ENCODE measurements at regions not wholly inside any gene's neighbourhood (a gene's known extent, or its start where the extent isn't known, plus 50 kb on each side); places are given as distances from the start of the nearest gene placed in this dataset.

- Histone ChIP-seq H2BK15ac (ENCODE audit: low read length) (no peak overlapping the region), H2BK12ac (ENCODE audit: low read depth, low read length) (0 out of 2 replicates have a peak overlapping the region, but pooled peaks have one; percentile 9), H3K23ac (ENCODE audit: insufficient read length) (no peak overlapping the region), H3K9ac (replicated peaks in 1 of 4; ENCODE audit: extremely low read depth in 1 of 4, low read depth in 3 of 4, low read length in 3 of 4) (no peak overlapping the region), H2AFZ (ENCODE audit: low read length) (no peak overlapping the region), H3K79me2 (ENCODE audit: control insufficient read depth in 1 of 2, insufficient read depth in 2 of 2, low read length in 2 of 2) (no peaks in the 10 kb centered on the region), H3K4me3 (ENCODE audit: extremely low read depth in 1 of 4, insufficient read depth in 2 of 4, low read depth in 3 of 4, low read length in 4 of 4) (no peak overlapping the region), H3K9me3 (ENCODE audit: insufficient read depth in 2 of 2, low read depth in 1 of 2, low read length in 1 of 2) (no peaks in the 10 kb centered on the region), H4K20me1 (replicated peaks in 1 of 2; ENCODE audit: control insufficient read depth in 1 of 2, insufficient read depth in 2 of 2, low read length in 2 of 2) (peaks cover 0 to 3% of the 10 kb centered on the region in 2 experiments), H3K27me3 (replicated peaks in 1 of 4; ENCODE audit: control insufficient read depth in 3 of 4, extremely low read depth in 1 of 4, insufficient read depth in 3 of 4, low read length in 3 of 4) (no peaks in the 10 kb centered on the region), H3K4ac (replicated peaks; ENCODE audit: insufficient read length, low read depth, low read length) (no peak overlapping the region), H3K27ac (ENCODE audit: low read depth, low read length) (no peak overlapping the region), H3K18ac (ENCODE audit: extremely low read depth, low read length) (no peak overlapping the region), H4K8ac (ENCODE audit: extremely low read depth, insufficient read depth, low read length) (no peak overlapping the region), H2BK20ac (ENCODE audit: low read length) (no peak overlapping the region), H3K4me2 (ENCODE audit: insufficient read depth in 1 of 2, low read depth in 2 of 2, low read length in 2 of 2) (no peak overlapping the region), H2AK5ac (ENCODE audit: low read depth, low read length) (no peak overlapping the region), H3K14ac (ENCODE audit: insufficient read length) (no peak overlapping the region), H3K4me1 (replicated peaks in 1 of 4; ENCODE audit: control insufficient read depth in 3 of 4, insufficient read depth in 4 of 4, low read length in 3 of 4) (peaks cover 0 to 3% (median 0%) of the 10 kb centered on the region in 4 experiments; a peak in 1 of 7 replicates), H2BK120ac (replicated peaks; ENCODE audit: low read depth, low read length) (no peak overlapping the region), H3K36me3 (ENCODE audit: control insufficient read depth in 2 of 4, insufficient read depth in 4 of 4, low read length in 3 of 4) (no peaks in the 10 kb centered on the region), H3K23me2 (ENCODE audit: low read depth, low read length) (no peaks in the 10 kb centered on the region), H4K91ac (replicated peaks; ENCODE audit: insufficient read length, low read length) (no peak overlapping the region), H3K56ac (replicated peaks; ENCODE audit: insufficient read length, low read depth, low read length) (no peak overlapping the region), H4K5ac (ENCODE audit: insufficient read length, low read depth, low read length) (no peak overlapping the region), H2BK5ac (ENCODE audit: low read depth, low read length) (no peak overlapping the region), H3K79me1 (ENCODE audit: low read depth, low read length) (no peaks in the 10 kb centered on the region)
- ChIA-PET CTCF (ENCODE audit: partially characterized antibody) (interaction anchor here (3.3 kb wide), 1 partner anchor 9 kb away, joined by 12 read pairs; no protein-coding TSS in a partner anchor), POLR2A (ENCODE audit: partially characterized antibody) (no interaction called here)
- FAIRE-seq, result no peak
- TF ChIP-seq HDAC6 (IDR thresholded peaks at IDR 0.05; ENCODE audit: low read depth, low read length) (no peak), SRF (IDR thresholded peaks at IDR 0.05; ENCODE audit: low read depth, low read length) (no peak), SUZ12 (IDR thresholded peaks at IDR 0.05; ENCODE audit: low read length) (no peak), GABPA (IDR thresholded peaks at IDR 0.05; ENCODE audit: borderline replicate concordance, insufficient read depth, low read length) (no peak), NANOG (IDR thresholded peaks at IDR 0.05; ENCODE audit: insufficient read depth, low read depth, low read length, poor library complexity, severe bottlenecking) (no peak)
- TF ChIP-seq, protein P1, sequence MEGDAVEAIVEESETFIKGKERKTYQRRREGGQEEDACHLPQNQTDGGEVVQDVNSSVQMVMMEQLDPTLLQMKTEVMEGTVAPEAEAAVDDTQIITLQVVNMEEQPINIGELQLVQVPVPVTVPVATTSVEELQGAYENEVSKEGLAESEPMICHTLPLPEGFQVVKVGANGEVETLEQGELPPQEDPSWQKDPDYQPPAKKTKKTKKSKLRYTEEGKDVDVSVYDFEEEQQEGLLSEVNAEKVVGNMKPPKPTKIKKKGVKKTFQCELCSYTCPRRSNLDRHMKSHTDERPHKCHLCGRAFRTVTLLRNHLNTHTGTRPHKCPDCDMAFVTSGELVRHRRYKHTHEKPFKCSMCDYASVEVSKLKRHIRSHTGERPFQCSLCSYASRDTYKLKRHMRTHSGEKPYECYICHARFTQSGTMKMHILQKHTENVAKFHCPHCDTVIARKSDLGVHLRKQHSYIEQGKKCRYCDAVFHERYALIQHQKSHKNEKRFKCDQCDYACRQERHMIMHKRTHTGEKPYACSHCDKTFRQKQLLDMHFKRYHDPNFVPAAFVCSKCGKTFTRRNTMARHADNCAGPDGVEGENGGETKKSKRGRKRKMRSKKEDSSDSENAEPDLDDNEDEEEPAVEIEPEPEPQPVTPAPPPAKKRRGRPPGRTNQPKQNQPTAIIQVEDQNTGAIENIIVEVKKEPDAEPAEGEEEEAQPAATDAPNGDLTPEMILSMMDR (IDR thresholded peaks at IDR 0.05; ENCODE audit: control extremely low read depth in 1 of 3, insufficient read depth in 1 of 3, low read depth in 1 of 3, low read length in 3 of 3), result no peak
- DNase-seq (ENCODE audit: low read depth in 1 of 2, low spot score in 2 of 2), result peak in 1 of 2 experiments; percentile 29
- 88% methylated on average over 7 of the region's 7 CpGs; no CpG with 5 or more reads in 1 of the 2 experiments for WGBS, 2 experiments (ENCODE audit: extremely low coverage in 1 of 2, insufficient coverage in 1 of 2, insufficient read length in 1 of 2, insufficient replicate concordance in 2 of 2, low coverage in 1 of 2, low lambda C conversion rate in 2 of 2, missing lambda C conversion rate in 1 of 2)
These were observed 247.7 kb upstream of the TLE3 start for GRCh38 chr15:70345251-70346019.

Data from H1 (cell line).